ENCODE measurements at regions not wholly inside any gene's neighbourhood (a gene's known extent, or its start where the extent isn't known, plus 50 kb on each side); places are given as distances from the start of the nearest gene placed in this dataset.
A peak's percentile ranks its signal among the peaks of the same experiment; 100 is the strongest.

DNA sequence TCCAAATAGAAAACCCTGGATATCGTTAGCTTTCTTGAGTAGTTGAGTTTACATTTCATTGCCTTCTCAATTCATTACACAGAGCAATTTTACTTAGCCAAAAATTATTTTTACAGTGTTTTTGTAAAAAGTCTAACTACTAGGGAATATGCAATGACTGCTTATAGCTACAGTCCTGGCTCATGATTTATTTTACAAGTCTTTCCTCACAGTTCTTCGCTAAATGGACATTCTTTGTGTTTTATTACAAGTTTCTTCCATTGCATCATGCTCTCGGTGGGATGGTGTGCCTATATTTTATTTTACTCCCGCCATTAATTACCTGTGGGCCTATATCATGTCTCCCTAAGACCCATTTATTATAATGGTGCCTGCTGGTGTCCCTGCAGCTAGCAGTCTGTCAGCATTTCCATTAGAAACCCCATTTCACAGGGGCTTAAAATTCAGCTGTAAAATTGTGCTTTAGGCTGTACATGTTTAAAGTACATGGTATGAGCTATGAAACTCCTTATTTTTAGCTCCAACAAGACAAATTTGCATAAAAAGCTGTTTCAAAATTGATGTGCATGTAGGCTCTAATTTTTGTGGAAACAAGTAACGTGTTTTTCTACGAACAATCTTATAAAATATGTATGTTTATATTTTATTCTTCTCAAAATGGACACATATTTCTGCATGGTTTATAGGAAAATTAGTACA, 227.4 kb downstream of the SLC7A11 start:
- no peak for DNase-seq

DNA sequence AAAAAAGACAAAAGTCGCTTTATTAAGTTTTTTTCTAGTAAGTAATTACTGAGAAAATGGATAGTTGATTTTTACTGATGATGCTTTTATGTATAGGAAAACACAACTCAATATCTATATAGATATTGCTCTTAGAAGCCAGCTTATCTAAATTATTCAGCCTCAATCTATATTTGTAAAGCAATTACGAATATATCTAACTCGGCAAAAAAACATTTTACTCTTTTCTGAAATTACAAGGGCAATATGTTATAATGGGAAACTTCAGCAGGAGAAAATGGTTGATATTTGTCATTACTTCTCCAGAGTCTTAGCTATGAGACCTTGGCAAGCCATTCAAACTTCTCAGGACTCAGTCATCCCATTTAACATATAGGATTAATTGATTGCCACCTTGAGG, 228.5 kb downstream of the SLC7A11 start:
- no peak for DNase-seq

DNA sequence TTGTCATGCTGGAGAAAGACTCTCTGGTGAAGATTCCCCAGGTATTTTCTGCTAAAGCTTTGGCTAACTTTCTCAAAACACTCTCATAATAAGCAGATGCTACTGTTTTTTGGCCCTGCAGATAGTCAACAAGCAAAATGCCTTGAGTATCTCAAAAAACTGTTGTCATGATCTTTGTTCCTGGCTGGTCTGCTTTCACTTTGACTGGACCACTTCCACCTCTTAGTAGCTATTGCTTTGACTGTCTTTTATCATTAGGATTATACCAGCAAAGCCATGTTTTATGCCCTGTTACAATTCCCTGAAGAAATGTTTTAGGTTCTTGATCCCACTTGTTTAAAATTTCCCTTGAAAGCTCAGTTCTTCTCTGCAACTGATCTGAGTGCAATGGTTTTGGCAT, 231.5 kb downstream of the SLC7A11 start:
- DNase-seq = no peak

DNA sequence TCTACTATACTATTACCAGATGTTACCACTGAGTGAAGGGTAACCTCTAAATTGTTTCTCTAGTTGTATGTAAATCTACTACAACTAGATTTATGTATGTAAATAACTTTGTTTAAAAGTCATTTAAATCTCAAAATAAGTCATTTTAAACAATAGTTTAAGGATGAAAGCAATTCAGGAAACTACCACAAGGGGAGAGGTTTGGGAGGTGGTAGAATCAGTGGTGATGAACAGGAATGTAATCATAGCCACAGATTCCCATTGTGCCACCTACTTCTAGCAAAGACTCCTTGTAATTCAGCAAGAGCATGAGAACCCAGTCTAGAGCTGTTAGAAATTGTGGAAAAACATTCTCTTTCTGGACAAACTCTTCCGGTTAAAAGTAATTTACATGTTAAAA, 234.6 kb downstream of the SLC7A11 start:
- DNase-seq = peak in 1 of 2 experiments; percentile 20

DNA sequence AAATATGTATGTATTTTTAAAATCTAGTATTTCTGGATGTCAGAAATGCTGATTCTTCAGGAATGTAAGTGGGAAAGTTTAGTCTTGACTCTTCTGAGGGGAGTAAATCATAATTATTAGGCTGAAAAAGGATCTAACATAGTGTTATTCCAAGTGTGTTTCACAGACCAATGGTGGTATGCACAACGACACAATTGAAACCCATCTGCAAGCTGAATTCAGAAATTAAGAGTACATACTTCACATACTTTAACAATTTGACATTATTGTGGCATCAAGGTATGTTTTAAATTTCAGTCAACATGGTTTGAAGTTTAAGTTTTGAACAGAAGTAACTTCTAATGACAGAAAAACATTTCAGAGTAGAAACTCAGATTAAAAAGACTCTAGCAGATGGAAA, 236.7 kb downstream of the SLC7A11 start:
- no peak for DNase-seq

DNA sequence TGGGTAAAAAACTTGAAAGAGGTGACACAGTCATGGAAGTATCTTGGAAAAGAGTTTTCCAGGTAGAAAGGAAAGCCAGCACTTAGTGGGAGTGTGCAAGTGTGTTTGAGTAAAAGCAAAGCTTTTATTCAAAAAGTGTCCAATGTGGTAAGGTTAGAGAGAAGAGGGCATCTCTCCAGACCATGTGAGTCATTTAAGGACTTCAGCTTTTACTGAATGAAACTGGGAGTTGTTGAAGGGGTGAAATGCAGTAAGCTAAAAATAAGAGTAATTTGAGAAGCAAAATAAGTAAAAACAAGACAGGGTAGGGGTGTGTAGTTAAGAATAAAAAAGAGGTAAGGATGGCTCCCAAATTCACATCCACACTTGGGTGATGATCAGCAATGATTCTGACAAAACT, 238.9 kb downstream of the SLC7A11 start:
- DNase-seq = no peak

DNA sequence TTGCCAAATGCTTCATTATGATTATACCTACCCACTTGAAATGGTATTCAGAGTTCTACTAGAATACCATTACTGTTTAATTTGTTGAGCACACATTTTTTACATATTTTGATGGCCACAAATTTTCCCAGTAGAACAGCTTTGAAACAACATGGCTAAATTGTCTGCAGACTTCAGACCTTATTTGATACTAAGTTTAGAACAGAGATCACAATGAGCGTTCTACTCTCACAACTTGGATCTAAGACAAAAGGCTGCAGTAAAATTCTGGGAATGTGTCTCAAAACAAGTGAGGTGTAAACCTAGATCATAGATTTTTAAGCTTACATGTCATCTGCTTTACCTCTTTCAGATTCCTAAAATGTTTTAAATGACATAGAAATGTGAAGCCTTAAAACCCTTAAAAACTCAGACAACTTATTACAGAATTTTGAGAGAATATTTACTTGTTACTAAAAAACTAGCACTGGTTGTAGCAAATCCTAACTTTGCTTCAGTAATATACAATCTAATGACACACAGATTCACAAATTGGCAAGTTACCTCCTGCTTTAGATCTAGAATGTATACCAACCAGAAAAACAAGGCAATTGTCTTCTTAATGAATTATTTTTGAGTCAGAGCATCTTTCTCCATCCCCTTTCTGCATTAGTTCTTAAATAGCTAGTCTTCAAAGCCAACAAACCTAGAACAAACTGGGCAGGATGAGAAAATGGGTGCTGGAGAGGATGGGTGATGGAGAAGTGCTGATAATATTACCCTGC, 243.3 kb downstream of the SLC7A11 start:
- DNase-seq = no peak

DNA sequence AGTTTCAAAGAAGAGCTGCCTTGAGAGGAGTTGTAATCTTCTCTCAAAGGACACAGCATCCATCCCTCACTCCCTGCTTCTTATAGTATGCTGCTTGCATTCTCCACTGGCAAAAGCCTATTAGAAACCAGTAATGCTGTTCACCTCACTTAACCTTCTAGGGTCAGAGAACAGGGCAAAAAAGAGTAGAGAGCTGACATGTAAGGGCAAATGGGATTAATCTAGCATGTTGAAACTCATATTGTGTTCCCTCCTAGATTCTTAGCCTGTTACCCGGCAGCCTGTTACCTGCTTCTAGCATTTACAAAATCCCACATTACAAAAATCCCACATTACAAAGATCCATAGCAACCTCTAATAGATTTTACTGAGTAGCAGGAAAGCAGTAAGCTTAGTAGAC, 244.7 kb downstream of the SLC7A11 start:
- no peak for DNase-seq

DNA sequence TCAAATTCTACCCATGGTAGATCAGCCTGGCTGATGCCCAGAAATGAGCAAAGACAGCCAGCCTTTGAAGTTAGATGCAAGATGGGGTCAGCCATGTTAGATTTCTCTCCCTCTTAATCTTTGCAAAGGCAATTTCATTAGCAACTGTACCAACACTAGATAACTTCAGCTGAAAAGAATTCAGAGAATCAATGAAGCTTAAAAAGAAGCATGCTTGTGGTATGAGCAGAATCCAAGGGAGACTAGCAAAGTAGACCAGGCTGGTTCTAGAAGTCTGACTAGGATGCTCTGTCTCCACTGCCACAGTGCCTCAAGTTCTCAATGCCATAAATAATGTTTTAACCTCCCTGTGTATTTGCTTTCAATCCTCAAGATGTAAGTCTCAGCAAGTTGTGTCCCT, 247.3 kb downstream of the SLC7A11 start:
- no peak for DNase-seq

DNA sequence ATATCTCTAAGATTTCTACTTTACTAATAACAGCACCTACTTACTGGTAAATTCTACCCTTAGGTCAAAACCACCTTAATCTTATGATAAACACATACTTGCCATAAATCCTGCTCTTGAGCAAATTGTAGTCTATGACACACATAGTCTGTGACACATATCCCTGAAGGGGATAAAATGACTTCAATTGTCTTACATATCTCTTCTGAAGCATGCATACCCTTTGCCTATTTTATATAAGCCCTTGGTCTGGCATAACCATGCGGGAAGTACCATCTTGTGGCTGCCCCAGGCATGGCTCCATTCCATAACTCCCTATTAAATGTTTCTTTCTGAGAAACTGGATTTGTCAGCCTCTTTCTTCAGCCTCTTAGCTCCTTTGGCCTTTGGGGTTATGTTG, 248.9 kb downstream of the SLC7A11 start:
- no peak for DNase-seq

DNA sequence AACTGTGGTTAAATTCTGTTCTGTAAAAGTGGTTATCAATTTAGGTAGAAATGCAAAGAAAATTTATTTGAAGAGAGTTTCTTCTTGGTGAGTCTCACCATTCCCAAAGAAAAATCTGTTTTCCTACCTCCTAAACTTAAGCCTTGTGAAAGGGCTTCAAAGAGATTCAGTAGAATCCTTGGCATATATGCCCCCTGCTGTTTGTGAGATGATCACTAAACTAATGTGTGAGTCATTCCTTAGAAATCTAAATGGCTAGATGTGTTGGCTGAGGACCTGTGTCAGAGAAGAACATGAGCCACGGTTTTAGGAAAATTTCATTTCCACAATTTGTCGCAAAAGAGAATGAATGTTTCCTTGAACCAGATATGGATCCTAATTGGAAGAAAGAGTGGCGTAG, 260.9 kb downstream of the SLC7A11 start:
- no peak for DNase-seq

DNA sequence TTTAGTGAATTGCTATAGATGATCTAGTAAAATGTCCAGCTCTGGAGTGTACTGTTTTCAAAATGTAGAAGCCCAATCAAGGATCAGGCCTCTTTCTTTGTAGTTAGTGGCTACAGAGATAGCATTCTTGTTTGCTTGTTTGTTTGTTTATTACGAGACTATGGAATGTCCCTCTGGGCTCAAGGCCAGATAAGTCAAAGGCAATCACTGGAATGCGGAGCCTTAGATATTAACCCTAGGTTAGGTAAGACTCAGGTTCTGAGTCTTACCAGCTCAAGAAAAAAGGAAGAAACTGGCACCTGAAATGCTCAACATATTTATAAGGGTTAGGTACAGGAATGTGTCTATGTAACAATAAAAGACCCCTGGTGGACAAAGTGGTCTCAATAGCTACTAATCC, 261.5 kb downstream of the SLC7A11 start:
- DNase-seq = no peak

DNA sequence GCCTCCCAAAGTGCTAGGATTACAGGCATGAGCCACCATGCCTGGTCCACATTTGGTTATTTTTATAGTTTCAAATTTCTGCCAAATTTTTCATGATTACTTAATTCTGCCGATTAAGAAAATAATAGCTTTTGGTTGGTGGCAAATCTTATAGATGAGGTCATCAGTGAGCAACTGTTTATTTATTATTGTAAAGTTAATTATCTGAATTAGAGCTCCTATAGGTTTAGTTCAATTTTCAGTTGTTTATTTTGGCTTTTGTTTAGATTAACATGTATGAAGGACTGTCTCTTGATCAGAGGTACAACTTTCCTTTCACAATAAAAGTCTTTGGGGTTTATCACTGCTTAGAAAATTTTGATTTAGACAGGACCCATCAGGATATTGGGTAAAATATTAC, 262.2 kb downstream of the SLC7A11 start:
- no peak for DNase-seq

DNA sequence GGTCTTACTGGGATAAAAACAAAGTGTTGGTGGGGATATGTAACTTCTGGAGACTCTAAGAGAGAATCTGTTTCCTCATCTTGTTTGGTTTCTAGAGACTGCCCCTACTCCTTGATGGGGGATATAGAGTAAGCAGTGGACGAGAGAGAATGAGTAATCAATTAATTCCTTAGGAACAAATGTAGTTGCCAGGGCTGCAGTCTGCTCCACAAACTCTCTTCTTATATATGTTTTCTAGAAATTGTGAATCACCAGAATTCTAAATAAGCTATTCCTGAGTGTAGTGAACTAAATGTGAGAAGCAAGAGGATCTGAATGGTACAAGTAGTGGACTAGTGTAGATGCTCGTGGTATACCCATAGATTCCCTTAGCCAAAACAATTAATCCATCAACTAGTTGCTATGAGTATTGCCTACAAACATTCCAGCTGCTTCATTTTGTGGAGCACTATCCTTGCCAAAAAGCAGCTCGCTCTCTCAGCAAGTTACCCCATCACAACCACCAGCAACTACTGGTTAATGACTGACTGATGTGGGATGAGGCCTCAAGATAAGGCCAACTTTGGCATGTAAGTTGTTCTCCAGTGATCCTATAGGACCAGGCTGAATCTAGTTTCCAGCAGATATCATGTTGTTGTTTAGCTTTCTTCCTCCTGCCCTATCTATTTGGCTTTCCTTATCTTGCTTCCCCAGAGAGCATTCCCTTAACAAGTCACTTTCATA, 273.0 kb downstream of the SLC7A11 start:
- DNase-seq = no peak

DNA sequence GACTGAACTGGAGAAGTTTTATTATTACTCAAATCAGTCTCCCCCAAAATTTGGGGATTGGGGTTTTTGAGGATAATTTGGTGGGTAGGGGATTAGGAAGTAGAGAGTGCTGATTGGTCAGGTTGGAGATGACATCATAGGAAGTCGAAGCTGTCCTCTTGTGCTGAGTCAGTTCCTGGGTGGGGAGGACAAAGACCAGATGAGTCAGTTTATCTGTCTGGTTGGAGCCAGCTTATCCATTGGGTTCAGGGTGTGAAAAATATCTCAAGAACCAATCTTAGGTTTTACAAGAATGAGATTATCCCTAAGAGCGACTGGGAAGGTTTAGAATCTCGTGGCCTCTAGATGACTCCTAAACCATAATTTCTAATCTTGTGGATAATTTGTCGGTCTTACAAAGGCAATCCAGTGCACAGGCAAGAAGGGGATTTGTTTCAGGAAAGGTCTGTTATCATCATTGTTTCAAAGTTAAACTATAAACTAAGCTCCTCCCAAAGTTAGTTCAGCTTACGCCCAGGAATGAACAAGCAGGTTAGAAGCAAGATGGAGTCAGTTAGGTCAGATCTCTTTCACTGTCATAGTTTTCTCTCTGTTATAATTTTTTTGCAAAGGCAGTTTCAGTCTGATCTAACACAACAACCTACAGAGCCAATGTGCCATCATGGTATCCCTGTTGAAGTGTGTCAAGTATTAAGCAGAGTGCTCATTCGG, 274.5 kb downstream of the SLC7A11 start:
- no peak for DNase-seq

DNA sequence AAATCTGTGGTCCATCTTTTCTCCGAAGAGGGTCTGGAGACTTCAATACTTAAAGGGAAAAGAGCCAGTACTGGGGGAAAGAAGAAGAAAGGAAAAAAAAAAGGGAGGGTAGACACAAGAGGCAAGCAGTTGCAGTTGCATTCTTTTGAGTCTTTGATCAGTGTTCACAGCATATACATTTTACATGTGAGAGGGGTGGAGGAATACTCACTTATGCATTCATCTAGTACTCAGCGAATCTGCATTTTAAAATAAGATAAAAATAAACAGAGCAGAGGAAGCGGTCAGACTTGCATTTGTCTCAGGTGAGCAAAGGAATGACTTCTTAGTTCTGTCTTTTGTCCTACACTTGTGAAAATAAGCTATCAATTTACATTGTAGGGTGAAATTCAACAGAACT, 275.6 kb downstream of the SLC7A11 start:
- no peak for DNase-seq

DNA sequence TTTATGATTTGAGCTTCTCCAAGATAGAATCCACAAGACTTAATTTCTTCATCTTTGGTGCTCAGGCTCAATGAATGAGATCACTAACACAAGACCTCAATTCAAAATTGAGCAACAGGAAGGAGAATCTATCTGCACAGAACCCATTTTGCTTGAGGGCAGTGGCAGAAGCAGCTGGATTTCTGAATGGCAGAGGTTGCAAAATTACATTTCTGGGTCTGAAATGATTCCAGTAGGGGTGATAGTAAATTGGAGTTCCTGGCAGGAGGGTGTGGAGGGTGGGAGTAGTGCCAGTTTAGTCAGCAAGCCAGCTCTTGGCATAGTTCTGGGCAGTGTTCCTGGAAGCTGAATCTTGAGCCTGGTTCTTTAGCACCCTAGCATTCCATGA, 281.1 kb downstream of the SLC7A11 start:
- DNase-seq = peak; percentile 74 to 76

DNA sequence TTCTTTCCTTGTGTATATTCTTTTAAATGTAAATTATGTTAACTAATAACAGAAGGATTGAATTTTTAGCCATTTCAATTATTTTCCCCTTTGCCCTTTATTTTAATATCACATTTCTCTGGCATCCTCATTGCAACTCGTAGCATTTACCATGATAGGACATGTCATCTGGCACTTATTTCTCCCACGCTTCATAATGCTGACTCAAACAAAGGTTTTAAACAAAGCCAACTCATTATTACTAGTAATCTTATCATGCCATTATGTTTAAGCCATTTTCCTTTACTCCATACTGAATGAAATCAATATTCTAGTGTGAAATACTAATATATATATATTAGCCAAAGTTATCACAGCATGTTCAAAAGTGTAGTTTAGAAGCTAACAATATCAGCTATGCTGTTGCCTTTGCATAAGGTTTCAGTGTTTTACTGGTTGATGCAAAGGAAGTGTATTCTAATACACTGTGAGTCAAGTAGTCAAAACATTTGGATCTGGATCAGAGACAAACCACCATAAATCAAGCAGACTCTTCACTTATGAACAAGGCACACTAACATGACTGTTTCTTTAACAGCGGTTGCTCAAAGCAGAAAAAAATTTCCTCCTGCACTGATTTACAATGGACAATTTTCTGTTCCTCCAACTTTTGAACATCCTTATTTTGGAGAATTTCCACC, 281.6 kb downstream of the SLC7A11 start:
- DNase-seq = no peak

DNA sequence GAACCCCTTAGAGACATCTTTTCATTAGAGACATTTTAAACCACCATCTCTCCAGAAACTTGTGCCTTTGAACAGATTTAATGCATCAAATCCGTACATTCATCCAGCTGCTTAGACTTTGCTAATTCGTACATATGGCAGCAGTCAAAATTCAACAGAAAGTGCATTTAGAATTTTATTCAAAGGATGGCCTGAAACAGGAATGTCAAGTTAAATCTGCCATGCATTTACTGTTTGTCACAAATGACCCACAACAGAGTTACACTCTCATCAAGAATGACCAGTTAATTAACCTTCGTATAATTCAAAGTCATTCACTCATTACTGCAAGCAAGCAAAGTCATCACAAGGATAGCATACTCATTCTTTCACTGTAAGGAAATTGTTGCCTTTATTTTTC, 284.3 kb downstream of the SLC7A11 start:
- DNase-seq = no peak

DNA sequence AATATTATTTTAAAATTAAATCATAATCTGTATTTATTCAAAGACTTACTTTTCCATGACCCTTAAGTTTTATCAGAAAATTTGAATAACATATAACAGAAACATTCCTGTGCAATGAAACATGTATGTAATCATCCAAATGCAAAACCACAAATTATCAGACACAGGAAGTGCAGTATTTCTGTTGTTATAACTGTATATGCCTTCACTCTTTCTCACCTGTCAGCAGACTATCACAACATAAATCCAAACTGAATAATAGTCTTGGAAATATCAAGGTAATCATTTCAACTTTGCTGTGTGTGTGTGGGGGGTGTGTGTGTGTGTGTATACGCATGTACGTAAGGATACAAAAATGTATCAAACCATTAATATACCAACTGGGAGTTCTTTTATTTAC, 285.9 kb downstream of the SLC7A11 start:
- no peak for DNase-seq

DNA sequence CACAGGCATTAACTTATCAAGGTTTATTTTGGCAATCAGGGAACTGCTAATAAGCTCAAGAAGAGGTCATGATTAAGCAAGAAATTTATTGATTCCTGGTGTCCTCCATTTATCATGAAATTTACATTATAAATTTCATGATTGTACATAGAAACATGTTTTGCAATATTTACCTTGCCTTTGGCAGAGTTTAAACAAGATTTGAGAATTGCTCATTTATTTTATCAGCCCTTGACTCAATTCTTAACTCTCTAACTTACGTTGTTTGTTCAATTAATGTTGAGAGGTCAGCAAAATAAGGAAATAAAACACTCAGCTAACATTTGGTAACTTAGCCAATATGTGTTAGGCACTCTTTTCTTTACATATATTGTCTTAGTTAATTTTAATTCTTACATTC, 286.6 kb downstream of the SLC7A11 start:
- DNase-seq = no peak

DNA sequence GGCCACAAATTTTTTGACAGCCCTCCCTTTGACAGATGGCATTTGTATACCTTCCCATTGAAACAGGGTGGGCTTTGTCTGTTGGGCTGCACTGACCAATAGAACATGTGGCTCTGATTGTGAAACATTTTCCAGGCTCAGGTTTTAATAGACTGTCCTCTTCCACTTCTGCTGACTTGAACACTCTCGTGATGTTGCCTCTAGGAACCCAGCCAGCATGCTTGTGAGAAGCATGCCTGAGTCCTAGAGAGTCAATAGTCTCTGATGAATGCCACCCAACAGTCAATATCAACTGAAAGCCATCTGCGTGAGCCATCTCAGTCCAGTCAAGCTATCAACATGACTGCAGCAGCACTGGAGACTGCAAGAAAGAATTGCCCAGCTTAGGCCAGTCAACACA, 290.0 kb downstream of the SLC7A11 start:
- no peak for DNase-seq

DNA sequence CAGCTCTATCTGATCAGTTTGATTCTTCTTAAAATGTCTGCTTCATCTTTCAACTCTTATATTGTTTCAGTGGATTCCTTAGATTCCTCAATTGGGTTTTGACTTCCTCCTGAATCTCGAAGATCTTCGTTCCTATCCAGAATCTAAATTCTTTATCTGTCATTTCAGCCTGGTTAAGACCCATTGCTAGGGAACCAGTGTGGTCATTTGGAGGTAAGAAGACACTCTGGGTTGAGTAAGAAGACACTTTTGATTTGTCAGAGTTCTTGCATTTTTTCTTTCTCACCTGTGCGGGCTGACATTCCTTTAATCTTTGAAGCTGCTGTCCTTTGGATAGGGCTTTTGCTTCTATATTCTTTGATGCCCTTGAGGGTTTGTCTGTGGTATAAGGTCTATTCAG, 291.9 kb downstream of the SLC7A11 start:
- no peak for DNase-seq

All from AML-193 (cell line).